IPS DF 4.7 (cell line): ENCODE measurements at regions not wholly inside any gene's neighbourhood (a gene's known extent, or its start where the extent isn't known, plus 50 kb on each side); places are given as distances from the start of the nearest gene placed in this dataset.

ENCODE experiments used
- DNase-seq: peaks from one replicate; pipeline ENCODE4 v3.0.0-alpha.2; 2013; ENCODE audit warnings: low spot score; ENCODE audit errors: extremely low read depth

GRCh38 chr3:107235928-107236315 lies 141.3 kb upstream of the CCDC54 start:
- DNase-seq, result peak; percentile 41

- DNase-seq, result no peak
These were observed 140.4 kb upstream of the CCDC54 start for GRCh38 chr3:107236655-107237337.

GRCh38 chr3:107238787-107239186 lies 138.5 kb upstream of the CCDC54 start:
- no peak for DNase-seq

GRCh38 chr3:107239703-107240102 lies 137.5 kb upstream of the CCDC54 start:
- no peak for DNase-seq

- DNase-seq, result no peak
These were observed 136.8 kb upstream of the CCDC54 start for GRCh38 chr3:107240183-107241091.

GRCh38 chr3:107241217-107241616 lies 136.0 kb upstream of the CCDC54 start:
- no peak for DNase-seq

GRCh38 chr3:107242579-107242978 lies 134.7 kb upstream of the CCDC54 start:
- no peak for DNase-seq

GRCh38 chr3:107247116-107247515 lies 130.1 kb upstream of the CCDC54 start:
- DNase-seq, result no peak

- no peak for DNase-seq
These were observed 128.1 kb upstream of the CCDC54 start for GRCh38 chr3:107249132-107249531.

GRCh38 chr3:107250221-107250620 lies 127.0 kb upstream of the CCDC54 start:
- no peak for DNase-seq

- no peak for DNase-seq
These were observed 125.4 kb upstream of the CCDC54 start for GRCh38 chr3:107251819-107252218.

- DNase-seq, result no peak
These were observed 120.3 kb upstream of the CCDC54 start for GRCh38 chr3:107256963-107257362.

GRCh38 chr3:107258300-107258699 lies 118.9 kb upstream of the CCDC54 start:
- DNase-seq, result no peak

- DNase-seq, result no peak
These were observed 117.0 kb upstream of the CCDC54 start for GRCh38 chr3:107260207-107260606.

- DNase-seq, result no peak
These were observed 113.8 kb upstream of the CCDC54 start for GRCh38 chr3:107263269-107264021.

- DNase-seq, result no peak
These were observed 112.4 kb upstream of the CCDC54 start for GRCh38 chr3:107264888-107265287.

GRCh38 chr3:107265526-107265925 lies 111.7 kb upstream of the CCDC54 start:
- no peak for DNase-seq

- DNase-seq, result no peak
These were observed 108.8 kb upstream of the CCDC54 start for GRCh38 chr3:107268469-107268868.

GRCh38 chr3:107269136-107269535 lies 108.1 kb upstream of the CCDC54 start:
- DNase-seq, result no peak

- no peak for DNase-seq
These were observed 105.4 kb upstream of the CCDC54 start for GRCh38 chr3:107271787-107272387.

GRCh38 chr3:107272471-107272870 lies 104.8 kb upstream of the CCDC54 start:
- no peak for DNase-seq

GRCh38 chr3:107272885-107273284 lies 104.4 kb upstream of the CCDC54 start:
- no peak for DNase-seq
